Hepatic stellate cell (primary cell): ENCODE measurements at regions not wholly inside any gene's neighbourhood (a gene's known extent, or its start where the extent isn't known, plus 50 kb on each side); places are given as distances from the start of the nearest gene placed in this dataset.

Experiments used
- DNase-seq: peaks from one replicate; pipeline ENCODE4 v3.0.0; 2011; ENCODE audit warnings: low spot score

- no peak for DNase-seq
Observed at GRCh38 chr16:73817526-73818324, 478.9 kb upstream of the PSMD7 start.

- no peak for DNase-seq
Observed at GRCh38 chr16:73813527-73813926, 483.1 kb upstream of the PSMD7 start.

DNA sequence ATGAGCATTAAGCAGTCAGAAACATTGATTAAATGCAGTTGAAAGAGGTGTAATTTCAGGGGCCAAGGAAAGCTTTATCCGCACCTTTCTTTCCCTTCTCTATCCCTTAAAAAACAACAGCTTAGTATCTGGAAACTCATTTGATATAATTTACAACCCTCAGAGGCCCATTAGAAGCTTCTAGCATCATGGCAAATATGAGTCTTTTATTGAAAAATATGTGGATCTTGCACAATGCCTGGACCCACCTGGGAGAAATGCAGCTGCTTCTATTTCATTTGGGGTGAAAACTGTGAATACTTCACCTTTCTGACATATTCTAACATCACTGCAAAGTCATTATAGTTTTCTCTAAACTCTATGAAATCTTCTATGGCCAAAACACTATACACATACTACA is 492.2 kb upstream of the PSMD7 start:
- DNase-seq, result no peak

DNA sequence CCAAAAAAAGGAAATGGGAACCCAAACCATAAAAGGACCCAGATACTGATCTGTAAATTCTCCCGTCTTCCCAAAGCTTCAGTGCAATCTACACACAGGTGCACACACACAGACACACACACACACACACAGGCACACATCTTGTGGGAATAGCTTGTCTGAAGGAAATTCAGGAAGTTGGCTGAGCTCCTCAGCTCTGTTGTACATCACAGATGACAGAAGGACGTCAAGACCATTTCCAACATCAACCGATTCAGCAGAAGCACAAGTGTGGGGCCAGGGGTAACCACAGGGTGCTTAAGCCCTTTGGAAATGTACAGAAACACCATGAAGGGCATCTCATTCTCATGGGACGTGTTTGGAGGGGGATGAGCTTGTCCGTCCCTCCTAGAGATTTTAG is 498.1 kb upstream of the PSMD7 start:
- no peak for DNase-seq

DNA sequence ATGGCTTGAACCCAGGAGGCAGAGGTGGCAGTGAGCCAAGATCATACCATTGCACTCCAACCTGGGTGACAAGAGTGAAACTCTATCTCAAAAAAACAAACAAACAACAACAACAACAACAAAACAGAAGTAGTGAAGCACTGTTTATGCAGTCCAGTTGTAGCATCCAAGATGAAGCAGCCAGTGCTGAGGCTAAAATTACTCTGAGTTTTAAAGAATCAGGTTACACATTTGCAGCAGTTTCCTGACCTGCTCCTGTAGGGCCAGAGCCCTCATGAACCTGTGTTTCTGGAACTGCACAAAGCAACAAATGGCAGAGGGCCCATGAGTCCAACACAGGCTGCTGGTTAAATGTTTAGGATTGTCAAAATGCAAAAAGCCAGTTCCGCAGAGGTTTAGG is 499.5 kb upstream of the PSMD7 start:
- no peak for DNase-seq

DNA sequence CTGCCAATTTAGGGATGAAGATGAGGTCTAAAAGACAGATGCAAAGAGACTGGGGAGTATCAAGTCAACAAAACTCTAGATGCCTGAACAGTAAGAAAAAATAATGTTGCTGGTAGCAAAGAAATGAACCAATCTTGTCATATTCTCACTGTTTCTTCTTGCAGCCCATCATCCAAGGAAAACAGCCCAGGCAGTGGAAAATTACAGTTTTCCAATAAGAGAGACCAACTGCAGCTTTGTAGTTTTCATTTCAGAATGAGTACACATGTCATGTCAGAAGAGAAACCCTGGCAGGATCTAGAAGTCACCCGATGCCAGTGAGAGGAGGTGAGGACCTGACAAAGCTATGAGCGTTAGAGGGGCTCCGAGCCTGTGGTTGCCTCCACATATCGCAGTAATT is 500.4 kb upstream of the PSMD7 start:
- no peak for DNase-seq

DNA sequence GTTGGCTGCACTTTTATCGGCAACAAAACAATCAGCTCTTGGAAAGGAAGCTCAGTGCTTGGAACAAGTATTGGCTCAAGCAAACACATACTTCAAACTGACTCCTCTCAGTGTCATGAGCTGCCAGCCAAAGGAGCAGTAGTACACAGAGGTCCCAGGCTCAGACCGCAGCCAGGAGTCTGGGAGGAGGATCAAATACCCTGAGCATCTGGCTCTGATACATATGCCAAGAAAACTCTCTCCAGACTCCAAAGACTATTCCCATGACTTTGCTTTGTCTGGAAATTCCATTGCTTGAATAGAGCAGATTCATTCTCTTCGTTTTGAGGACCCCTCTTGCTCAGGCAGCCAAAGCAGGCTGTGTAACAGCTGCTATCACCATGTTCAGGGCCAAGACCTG is 501.6 kb upstream of the PSMD7 start:
- DNase-seq, result no peak

DNA sequence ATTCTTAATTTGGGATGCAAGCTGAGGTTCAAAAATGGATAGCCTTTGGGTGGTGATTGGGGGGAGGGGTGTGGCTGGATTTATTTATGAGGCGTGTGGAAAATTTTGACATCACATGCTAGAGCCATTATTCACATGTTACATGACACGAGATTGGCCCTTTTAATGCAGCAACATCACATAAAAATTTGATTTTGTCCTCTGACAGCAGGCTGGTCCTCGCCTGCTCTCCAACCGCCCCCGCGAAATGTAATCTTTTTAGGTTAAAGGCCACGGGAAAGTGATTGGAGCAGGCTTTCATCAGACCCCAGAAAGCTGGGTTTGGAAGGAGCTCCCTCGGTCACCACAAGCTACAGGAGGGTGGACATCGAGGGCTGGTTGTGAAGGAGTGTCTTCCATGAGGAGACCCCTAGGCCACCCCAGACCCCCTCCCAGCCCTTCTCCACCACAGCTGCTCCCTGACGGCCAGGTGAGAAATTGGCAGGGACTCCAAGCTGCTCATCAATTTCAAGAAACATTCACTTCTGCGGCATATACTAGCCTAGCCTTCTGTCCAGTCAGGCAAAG is 502.7 kb upstream of the PSMD7 start:
- no peak for DNase-seq

- DNase-seq, result no peak
Observed at GRCh38 chr16:73793260-73793659, 503.4 kb upstream of the PSMD7 start.

DNA sequence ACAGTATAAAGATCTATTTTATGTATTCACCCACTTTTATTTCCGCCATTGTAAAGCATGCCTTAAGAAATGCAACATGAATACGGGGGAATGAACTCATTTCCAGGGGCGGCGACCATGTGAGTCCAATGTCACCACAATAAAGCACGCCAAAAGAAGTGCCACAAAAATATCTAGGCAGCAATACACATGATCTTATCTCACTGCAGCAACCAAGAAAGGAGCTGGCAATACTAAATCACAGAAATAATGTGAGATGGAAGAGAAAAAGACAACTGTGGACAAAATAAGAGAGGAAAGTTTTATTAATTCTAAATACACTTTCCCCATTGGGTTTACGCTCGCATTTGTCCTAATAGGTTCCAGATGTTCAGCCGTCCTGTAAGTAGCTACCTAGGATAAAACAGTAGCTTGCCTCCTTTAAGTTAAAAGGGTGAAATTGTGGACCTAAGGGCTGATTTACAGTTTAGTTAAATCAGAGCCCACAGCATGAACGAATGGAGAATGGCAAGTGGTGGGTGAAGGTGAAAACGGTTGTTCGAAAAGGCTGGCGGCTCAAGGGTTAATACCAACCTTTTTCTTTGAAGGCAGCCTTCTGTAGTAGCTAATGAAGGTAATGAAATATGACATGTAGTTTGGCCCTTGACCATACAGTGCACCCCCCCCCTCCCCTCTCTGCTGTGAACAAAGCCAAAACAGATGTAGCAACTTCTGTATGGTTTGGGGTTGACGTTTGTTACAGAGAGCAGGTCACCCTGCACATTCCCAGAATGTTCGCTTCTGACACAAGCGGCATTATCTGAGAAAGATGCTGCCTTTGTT is 504.2 kb upstream of the PSMD7 start:
- DNase-seq, result no peak

DNA sequence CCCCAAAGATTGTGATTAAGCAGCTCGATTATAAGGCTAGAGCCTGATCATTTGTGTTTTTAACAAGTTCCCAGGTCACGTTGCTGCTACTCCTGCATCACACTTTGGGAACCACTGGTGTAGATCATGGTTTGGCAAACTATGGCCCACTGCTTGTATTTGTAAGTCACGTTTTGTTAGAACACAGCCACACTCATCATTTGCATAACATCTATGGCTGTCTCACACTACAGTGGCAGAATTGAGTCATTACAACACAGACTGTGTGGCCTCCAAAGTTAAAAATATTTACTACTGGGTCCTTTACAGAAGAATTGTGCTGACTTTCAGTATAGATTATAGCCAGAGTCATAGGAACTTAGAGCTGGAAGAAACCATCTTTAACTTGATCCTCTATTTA is 515.3 kb upstream of the PSMD7 start:
- no peak for DNase-seq

DNA sequence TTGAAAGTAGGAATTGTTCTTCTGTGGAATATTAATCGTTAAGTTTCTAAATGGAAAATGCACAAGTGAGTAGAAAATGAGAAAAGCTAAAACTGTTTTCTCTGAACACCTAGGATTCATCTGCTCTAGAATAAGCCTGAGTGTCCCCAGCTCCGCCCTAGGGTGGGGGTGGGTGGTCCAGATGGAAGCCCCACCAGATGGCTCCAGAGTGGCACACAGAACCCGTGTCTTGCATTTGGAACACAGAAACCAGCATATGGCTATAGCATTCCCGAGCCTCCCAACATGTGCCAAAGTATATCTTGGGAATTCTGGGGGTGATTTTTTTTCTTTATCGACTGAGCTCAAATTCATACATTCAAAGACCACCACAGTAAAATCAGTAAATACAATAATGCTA is 517.7 kb upstream of the PSMD7 start:
- DNase-seq, result no peak

DNA sequence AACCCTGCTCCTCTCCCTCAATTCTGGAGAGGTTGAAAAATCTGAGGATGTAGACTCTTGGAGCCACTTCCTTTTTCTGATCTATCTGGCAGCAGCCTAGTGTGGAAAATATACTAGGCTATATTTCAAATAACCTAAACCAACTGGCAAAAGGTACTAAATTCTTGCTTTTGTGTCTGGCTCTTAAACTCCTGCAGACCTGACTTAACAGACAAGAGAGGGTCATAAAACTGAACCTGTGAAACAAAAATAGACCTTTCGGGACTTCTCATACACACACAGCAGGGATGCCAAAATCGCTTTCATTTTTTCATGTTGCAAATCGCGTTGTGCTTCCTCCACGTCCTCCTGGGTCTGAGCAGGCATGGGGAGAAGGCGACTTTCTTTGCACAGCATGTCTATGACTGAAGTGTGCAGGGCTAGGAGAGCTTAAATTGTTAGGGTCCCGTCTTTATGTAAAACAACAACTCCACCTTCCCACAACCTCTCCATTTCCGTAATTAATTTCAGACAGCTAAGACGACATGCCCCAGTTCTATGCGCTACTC is 520.7 kb upstream of the PSMD7 start:
- peak; percentile 3 for DNase-seq

GRCh38 chr16:73771196-73772064 is 525.2 kb upstream of the PSMD7 start:
- DNase-seq, result peak; percentile 29

GRCh38 chr16:73768786-73769203 is 527.8 kb upstream of the PSMD7 start:
- DNase-seq, result peak; percentile 8

GRCh38 chr16:73764321-73764720 is 532.3 kb upstream of the PSMD7 start:
- DNase-seq, result no peak

GRCh38 chr16:73756289-73757178 is 540.1 kb upstream of the PSMD7 start:
- DNase-seq, result no peak

DNA sequence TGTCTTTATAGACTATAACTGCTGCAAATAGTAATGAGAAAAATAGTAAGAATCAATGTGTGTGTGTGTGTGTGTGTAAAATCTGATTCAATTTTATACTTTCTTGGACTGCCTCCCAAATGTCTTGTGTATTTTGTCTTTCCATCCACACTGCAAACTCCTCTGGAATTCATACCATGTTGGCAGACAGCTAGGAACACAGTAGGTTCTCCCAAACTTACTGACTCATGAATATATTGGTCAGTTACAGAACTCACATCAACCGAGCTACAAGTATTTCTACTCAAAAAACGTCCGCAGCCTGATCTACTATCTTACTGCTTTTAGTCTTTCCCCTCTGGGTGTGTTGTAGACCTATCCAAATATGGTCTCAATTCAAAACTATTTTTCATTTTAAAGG is 542.7 kb upstream of the PSMD7 start:
- no peak for DNase-seq

DNA sequence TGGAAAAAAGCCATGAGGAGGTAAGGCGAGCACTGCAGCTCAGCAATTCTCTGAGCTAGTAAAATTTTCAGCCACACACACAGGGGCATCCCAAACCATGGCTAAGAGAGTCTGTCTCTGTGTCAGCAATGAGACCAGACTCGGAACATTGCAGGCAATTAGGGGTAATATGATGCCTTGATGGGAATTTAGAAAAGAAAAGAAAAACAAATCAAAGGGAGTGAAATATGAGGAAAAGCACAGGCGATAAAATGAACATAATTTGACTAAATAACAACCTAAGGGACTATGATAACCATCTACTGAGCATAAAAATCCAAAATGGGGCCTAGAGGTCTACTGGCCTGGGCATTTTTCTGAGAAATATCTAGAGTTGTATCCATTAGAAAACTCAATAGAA is 546.0 kb upstream of the PSMD7 start:
- no peak for DNase-seq

DNA sequence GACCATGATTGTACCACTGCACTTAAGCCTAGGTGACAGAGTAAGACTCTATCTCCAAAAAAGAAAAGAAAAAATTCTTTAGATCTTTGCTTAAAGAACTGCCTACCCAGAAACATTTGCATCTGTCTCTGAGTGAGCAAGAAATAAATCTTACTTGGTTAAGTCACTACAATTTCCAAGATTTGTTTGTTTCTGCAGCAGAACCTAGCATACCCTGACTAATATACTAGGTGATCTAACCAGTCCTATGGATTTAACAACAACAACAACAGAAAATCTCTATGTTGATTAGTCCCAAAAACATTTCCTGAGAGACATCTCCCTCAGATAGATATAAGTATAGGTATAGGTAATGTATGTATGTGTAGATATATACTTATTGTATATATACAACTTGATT is 549.3 kb upstream of the PSMD7 start:
- no peak for DNase-seq

GRCh38 chr16:73746554-73746953 is 550.1 kb upstream of the PSMD7 start:
- DNase-seq, result no peak
